ENCODE measurements at regions not wholly inside any gene's neighbourhood (a gene's known extent, or its start where the extent isn't known, plus 50 kb on each side); places are given as distances from the start of the nearest gene placed in this dataset.

- Histone ChIP-seq H3K4me2 (no peak overlapping the region), H3K9me2 (no peaks in the 10 kb centered on the region), H3F3A (replicated peaks; ENCODE audit: insufficient read depth) (no peaks in the 10 kb centered on the region), H3K4me3 (ENCODE audit: low read depth in 2 of 2, low read length in 1 of 2) (no peak overlapping the region), H3K27me3 (ENCODE audit: insufficient read depth) (no peaks in the 10 kb centered on the region; the same call in 1 of the 2 replicates), H3K9me3 (no peaks in the 10 kb centered on the region), H3K9ac (no peak overlapping the region), H3K79me2 (ENCODE audit: insufficient read depth) (no peaks in the 10 kb centered on the region), H4K20me1 (ENCODE audit: insufficient read depth) (no peaks in the 10 kb centered on the region), H3K27ac (ENCODE audit: low read depth in 2 of 2, low read length in 1 of 2) (no peak overlapping the region), H3K4me1 (ENCODE audit: control insufficient read depth in 1 of 2, insufficient read depth in 2 of 2, low read depth in 1 of 2, low read length in 1 of 2) (no peaks in the 10 kb centered on the region), H3K36me3 (replicated peaks in 1 of 2; ENCODE audit: control insufficient read depth in 1 of 2, insufficient read depth in 2 of 2, low read length in 1 of 2) (no peaks in the 10 kb centered on the region), H2AFZ (ENCODE audit: low read depth) (no peak overlapping the region)
- TF ChIP-seq CTCF (IDR thresholded peaks at IDR 0.05) (no peak), RAD21 (IDR thresholded peaks at IDR 0.05; ENCODE audit: low read length) (no peak), EP300 (IDR thresholded peaks at IDR 0.05; ENCODE audit: borderline replicate concordance in 1 of 2, low read depth in 1 of 2, low read length in 1 of 2) (no peak), SMC3 (IDR thresholded peaks at IDR 0.05; ENCODE audit: low read depth, low read length) (no peak), POLR2AphosphoS5 (IDR thresholded peaks at IDR 0.05; ENCODE audit: low read depth, low read length) (no peak), CHD2 (IDR thresholded peaks at IDR 0.05; ENCODE audit: low read length, partially characterized antibody) (no peak), TEAD4 (IDR thresholded peaks at IDR 0.05; ENCODE audit: borderline replicate concordance, insufficient read depth) (no peak), FOXM1 (IDR thresholded peaks at IDR 0.05; ENCODE audit: low read depth) (no peak), RFX5 (IDR thresholded peaks at IDR 0.05; ENCODE audit: low read length) (no peak), USF1 (IDR thresholded peaks at IDR 0.05; ENCODE audit: borderline replicate concordance, low read depth) (no peak), FOSL2 (IDR thresholded peaks at IDR 0.05; ENCODE audit: borderline replicate concordance, low read depth) (no peak), REST (IDR thresholded peaks at IDR 0.05; ENCODE audit: low read depth, low read length) (no peak), ZBTB33 (IDR thresholded peaks at IDR 0.05; ENCODE audit: borderline replicate concordance, low read depth) (no peak), TCF12 (IDR thresholded peaks at IDR 0.05) (no peak), FOXJ3 (CRISPR knock-in tag; IDR thresholded peaks at IDR 0.05) (no peak), ELF1 (IDR thresholded peaks at IDR 0.05) (no peak), NRF1 (IDR thresholded peaks at IDR 0.05; ENCODE audit: low read depth, low read length) (no peak), GATA2 (CRISPR knock-in tag; IDR thresholded peaks at IDR 0.05) (no peak)
- TF ChIP-seq, protein P1, sequence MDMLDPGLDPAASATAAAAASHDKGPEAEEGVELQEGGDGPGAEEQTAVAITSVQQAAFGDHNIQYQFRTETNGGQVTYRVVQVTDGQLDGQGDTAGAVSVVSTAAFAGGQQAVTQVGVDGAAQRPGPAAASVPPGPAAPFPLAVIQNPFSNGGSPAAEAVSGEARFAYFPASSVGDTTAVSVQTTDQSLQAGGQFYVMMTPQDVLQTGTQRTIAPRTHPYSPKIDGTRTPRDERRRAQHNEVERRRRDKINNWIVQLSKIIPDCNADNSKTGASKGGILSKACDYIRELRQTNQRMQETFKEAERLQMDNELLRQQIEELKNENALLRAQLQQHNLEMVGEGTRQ (IDR thresholded peaks at IDR 0.05; ENCODE audit: borderline replicate concordance, low read depth, low read length) = no peak
- POLR2A ChIA-PET = no interaction called here
- 45% methylated on average over 2 of the region's 2 CpGs for WGBS (ENCODE audit: low lambda C conversion rate)
- no peak for DNase-seq
- CTCF ChIA-PET = no interaction called here
Measured at GRCh38 chr15:30010746-30011145, 72.0 kb upstream of the GOLGA8J start.
